CD4-positive, CD25-positive, alpha-beta regulatory T cell (primary cell): ENCODE measurements at regions not wholly inside any gene's neighbourhood (a gene's known extent, or its start where the extent isn't known, plus 50 kb on each side); places are given as distances from the start of the nearest gene placed in this dataset.

Source experiments
- ATAC-seq, 2 donors: fragments of 150-1000 bp; cut with Tn5 transposase; one replicate each; pipeline ENCODE4 v1.10.0; 2021; ENCODE audit warnings: low read depth in 2 of 2, moderate number of reproducible peaks in 2 of 2, moderate library complexity in 1 of 2
- DNase-seq, 3 donors: peaks; one replicate each; pipeline versions ENCODE4 v3.0.0 to v3.0.0-alpha.2; 2012 to 2022; ENCODE audit warnings: mixed read lengths in 1 of 3
- H3K27ac ChIP-seq: one replicate; pipeline ENCODE4 v1.7.0; 2013; ENCODE audit warnings: mild to moderate bottlenecking, low read length; ENCODE audit not compliant: insufficient read depth, poor library complexity, severe bottlenecking
- H3K27me3 ChIP-seq: one replicate; pipeline ENCODE4 v1.7.0; 2013; ENCODE audit warnings: low read length; ENCODE audit not compliant: control insufficient read depth, insufficient read depth
- H3K36me3 ChIP-seq: one replicate; pipeline ENCODE4 v1.7.0; 2013; ENCODE audit warnings: mild to moderate bottlenecking, low read length, moderate library complexity; ENCODE audit not compliant: control insufficient read depth, insufficient read depth
- H3K4me1 ChIP-seq: 2 replicates; pipeline ENCODE4 v1.7.0; 2013; ENCODE audit warnings: mild to moderate bottlenecking, low read length; ENCODE audit not compliant: insufficient read depth, control insufficient read depth, poor library complexity, severe bottlenecking
- H3K4me3 ChIP-seq: one replicate; pipeline ENCODE4 v1.7.0; 2013; ENCODE audit warnings: low read depth, mild to moderate bottlenecking, low read length, moderate library complexity
- H3K9me3 ChIP-seq, 2 experiments: 1 replicate in 1 of 2; 2 replicates in 1 of 2; pipeline ENCODE4 v1.7.0; 2013; ENCODE audit warnings: low read length in 2 of 2, mild to moderate bottlenecking in 1 of 2, moderate library complexity in 1 of 2; ENCODE audit not compliant: control insufficient read depth in 2 of 2
- H3K27ac Mint-ChIP-seq, 3 donors: one replicate each; pipeline ENCODE4 v1.8.0; 2020 to 2022; ENCODE audit warnings: mild to moderate bottlenecking in 3 of 3, mixed read lengths in 3 of 3, moderate library complexity in 2 of 3
- H3K27me3 Mint-ChIP-seq: one replicate; pipeline ENCODE4 v1.8.0; 2022; ENCODE audit warnings: mild to moderate bottlenecking, mixed read lengths
- H3K36me3 Mint-ChIP-seq: one replicate; pipeline ENCODE4 v1.8.0; 2020; ENCODE audit warnings: mixed read lengths
- H3K4me1 Mint-ChIP-seq, 4 donors: one replicate each; pipeline ENCODE4 v1.8.0; 2020 to 2022; ENCODE audit warnings: mixed read lengths in 4 of 4, mild to moderate bottlenecking in 1 of 4
- H3K4me3 Mint-ChIP-seq, 4 donors: one replicate each; pipeline ENCODE4 v1.8.0; 2020 to 2022; ENCODE audit warnings: mild to moderate bottlenecking in 4 of 4, mixed read lengths in 4 of 4, moderate library complexity in 3 of 4
- H3K9me3 Mint-ChIP-seq, 7 donors: one replicate each; pipeline ENCODE4 v1.8.0; 2020 to 2022; ENCODE audit warnings: mixed read lengths in 7 of 7, mild to moderate bottlenecking in 3 of 7, moderate library complexity in 2 of 7

DNA sequence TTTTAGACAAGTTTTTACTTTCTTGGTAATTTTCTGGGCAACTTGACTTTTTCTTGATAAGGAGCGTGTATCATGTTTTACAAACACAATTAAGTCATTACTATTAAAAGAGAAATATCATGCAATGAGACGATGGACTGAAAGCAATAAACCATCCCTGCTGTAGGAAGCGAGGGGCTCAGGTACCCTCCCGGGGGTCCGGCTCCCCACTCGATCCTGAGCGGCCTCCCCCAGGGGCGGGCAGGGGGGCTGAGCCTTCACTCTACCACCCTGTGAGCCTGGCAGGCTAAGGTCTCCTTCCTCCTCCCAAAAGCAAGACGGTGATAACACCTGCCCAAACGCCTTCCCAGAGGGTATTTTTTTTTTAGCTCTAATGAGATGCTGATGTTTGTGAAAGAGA is 51.8 kb upstream of the ADGRA1 start:
- no peak overlapping the region for H3K27ac Mint-ChIP-seq
- no peak overlapping the region for H3K4me3 Mint-ChIP-seq
- no peaks in the 10 kb centered on the region for H3K36me3 ChIP-seq
- no peaks in the 10 kb centered on the region for H3K4me1 ChIP-seq
- no peaks in the 10 kb centered on the region for H3K4me1 Mint-ChIP-seq
- H3K27me3 ChIP-seq = no peaks in the 10 kb centered on the region
- no peak overlapping the region for H3K27ac ChIP-seq
- H3K27me3 Mint-ChIP-seq = no peaks in the 10 kb centered on the region
- no peaks in the 10 kb centered on the region for H3K9me3 ChIP-seq
- ATAC-seq (no peak), DNase-seq (no peak)
- no peaks in the 10 kb centered on the region for H3K36me3 Mint-ChIP-seq
- no peaks in the 10 kb centered on the region for H3K9me3 Mint-ChIP-seq
- no peak overlapping the region for H3K4me3 ChIP-seq

DNA sequence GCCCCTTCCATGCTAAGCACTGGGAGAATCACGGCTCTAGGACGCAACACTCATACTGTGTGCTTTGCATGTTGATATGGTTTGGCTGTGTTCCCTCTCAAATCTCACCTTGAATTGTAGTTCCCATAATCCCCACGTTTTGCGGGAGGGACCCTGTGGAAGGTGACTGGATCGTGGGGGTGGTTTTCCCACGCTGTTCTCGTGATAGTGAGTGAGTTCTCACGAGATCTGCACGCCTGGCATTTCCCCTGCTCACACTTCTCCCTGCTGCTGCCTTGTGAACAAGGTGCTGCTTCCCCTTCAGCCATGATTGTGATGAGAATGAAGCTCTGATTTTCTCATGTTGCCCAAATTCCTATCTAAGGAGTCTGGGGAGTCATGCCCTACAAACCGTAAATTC is 53.0 kb upstream of the ADGRA1 start:
- no peak for DNase-seq
- no peaks in the 10 kb centered on the region for H3K36me3 Mint-ChIP-seq
- no peaks in the 10 kb centered on the region for H3K4me1 Mint-ChIP-seq
- no peak for ATAC-seq
- Histone ChIP-seq H3K4me1 (no peaks in the 10 kb centered on the region), H3K27me3 (no peaks in the 10 kb centered on the region), H3K27ac (no peak overlapping the region), H3K4me3 (no peak overlapping the region), H3K9me3 (no peaks in the 10 kb centered on the region), H3K36me3 (no peaks in the 10 kb centered on the region)
- no peaks in the 10 kb centered on the region for H3K9me3 Mint-ChIP-seq
- H3K27me3 Mint-ChIP-seq = no peaks in the 10 kb centered on the region
- no peak overlapping the region for H3K27ac Mint-ChIP-seq
- H3K4me3 Mint-ChIP-seq = no peak overlapping the region

DNA sequence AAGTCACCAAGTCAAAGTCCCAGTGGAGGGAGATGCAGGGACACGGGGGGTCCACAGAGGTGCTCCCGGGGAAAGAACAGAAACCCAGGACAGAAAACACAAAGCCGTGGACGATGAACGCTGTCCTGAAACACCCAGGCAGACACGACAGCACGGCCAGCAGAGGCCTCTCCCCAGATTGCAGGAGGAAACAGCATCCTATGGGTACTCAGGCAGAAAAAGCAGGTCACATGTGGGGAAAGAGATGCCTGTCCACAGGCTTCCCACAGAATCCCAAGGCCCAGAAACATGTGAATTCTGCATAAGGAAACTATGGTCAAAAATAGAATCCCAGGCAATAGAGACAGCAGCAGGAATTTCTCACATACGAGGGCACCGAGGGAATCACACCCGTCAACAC is 53.6 kb upstream of the ADGRA1 start:
- no peak overlapping the region for H3K4me3 Mint-ChIP-seq
- H3K9me3 Mint-ChIP-seq = no peaks in the 10 kb centered on the region
- no peaks in the 10 kb centered on the region for H3K4me1 ChIP-seq
- H3K27ac Mint-ChIP-seq = no peak overlapping the region
- no peaks in the 10 kb centered on the region for H3K4me1 Mint-ChIP-seq
- H3K9me3 ChIP-seq = no peaks in the 10 kb centered on the region
- DNase-seq (no peak), ATAC-seq (no peak)
- no peaks in the 10 kb centered on the region for H3K36me3 Mint-ChIP-seq
- H3K27ac ChIP-seq = no peak overlapping the region
- no peaks in the 10 kb centered on the region for H3K27me3 ChIP-seq
- no peak overlapping the region for H3K4me3 ChIP-seq
- H3K27me3 Mint-ChIP-seq = no peaks in the 10 kb centered on the region
- H3K36me3 ChIP-seq = no peaks in the 10 kb centered on the region

DNA sequence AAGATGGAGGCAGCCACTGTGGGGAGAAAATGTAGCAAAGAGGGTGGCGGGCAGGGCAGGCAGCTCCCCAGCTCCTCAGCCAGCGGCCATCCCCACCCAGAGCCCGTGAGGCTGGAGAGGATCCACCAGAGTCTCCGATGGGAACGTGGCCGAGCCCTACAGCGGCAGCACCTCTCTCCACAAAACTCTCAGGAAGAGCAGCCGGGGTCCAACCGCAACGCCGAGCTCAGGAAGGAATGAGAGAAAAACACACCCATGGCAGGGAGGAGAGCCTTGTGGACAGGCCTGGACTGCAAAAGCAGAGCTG is 54.0 kb upstream of the ADGRA1 start:
- Mint-ChIP-seq H3K36me3 (no peaks in the 10 kb centered on the region), H3K4me1 (no peaks in the 10 kb centered on the region), H3K4me3 (no peak overlapping the region), H3K27ac (no peak overlapping the region), H3K9me3 (no peaks in the 10 kb centered on the region), H3K27me3 (no peaks in the 10 kb centered on the region)
- no peak overlapping the region for H3K4me3 ChIP-seq
- DNase-seq (no peak), ATAC-seq (no peak)
- no peak overlapping the region for H3K27ac ChIP-seq
- H3K27me3 ChIP-seq = no peaks in the 10 kb centered on the region
- H3K9me3 ChIP-seq = no peaks in the 10 kb centered on the region
- no peaks in the 10 kb centered on the region for H3K36me3 ChIP-seq
- H3K4me1 ChIP-seq = no peaks in the 10 kb centered on the region

DNA sequence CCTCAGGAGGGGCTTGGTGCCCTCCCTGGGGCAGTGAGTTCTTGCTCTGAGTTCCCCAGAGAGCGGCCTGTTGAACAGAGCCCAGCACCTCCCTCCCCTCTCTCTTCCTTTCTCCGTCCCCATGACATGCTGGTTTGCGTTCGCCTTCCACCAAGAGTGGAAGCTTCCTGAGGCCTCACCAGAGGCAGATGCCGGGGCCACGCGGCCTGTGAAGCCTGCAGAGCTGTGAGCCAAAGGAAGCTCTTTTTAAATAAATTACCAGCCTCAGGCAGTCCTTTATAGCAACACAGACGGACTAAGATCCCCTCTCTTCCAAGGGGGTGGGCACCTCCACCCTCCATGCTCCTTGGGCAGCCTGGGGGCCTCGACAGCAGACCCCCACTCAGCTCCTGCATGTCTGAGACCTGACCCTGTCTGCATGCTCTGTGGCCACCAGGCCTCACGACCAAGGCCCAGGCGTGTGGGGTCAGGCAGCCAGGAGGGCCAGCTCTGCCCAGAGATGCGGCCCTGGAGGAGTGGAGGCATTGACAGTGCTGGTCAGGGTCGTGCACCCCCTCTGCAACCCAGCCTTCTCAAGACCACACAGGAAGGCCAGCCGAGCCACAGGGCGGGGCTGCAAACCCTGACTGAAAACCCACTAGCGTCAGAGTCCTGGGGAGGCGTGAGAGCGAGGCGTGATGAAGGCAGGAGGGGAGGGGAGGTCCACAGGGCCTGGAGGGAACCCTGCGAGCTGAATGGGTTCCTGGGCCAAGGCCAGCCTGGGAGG is 54.6 kb upstream of the ADGRA1 start:
- Histone ChIP-seq H3K36me3 (no peaks in the 10 kb centered on the region), H3K4me1 (no peaks in the 10 kb centered on the region), H3K4me3 (no peak overlapping the region), H3K27me3 (no peaks in the 10 kb centered on the region), H3K9me3 (no peaks in the 10 kb centered on the region), H3K27ac (no peak overlapping the region)
- Mint-ChIP-seq H3K36me3 (no peaks in the 10 kb centered on the region), H3K27me3 (no peaks in the 10 kb centered on the region), H3K9me3 (no peaks in the 10 kb centered on the region), H3K27ac (no peak overlapping the region), H3K4me3 (no peak overlapping the region), H3K4me1 (no peaks in the 10 kb centered on the region)
- DNase-seq (no peak), ATAC-seq (no peak)

DNA sequence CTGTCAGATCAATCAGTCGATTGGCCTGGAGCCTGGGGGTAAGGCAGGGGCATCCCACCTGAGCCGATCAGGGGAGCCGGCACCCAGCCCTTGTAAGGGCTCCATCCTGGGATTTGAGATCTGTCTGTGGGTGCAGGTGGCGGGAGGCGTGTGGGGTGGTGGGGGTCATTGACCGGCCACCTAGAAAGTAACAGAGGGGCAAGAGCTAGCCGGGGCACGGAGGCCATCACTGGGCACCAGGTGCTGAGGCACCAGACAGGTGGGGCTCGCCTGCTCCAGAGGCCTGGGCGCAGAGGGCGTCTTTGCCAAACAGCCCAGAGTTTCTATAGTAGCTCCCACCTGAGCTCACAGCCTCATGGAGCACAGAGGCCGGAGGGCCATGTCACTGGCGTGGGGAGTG is 55.5 kb upstream of the ADGRA1 start:
- H3K36me3 Mint-ChIP-seq = no peaks in the 10 kb centered on the region
- Histone ChIP-seq H3K36me3 (no peaks in the 10 kb centered on the region), H3K4me3 (no peak overlapping the region), H3K4me1 (no peaks in the 10 kb centered on the region), H3K27ac (no peak overlapping the region), H3K9me3 (no peaks in the 10 kb centered on the region), H3K27me3 (no peaks in the 10 kb centered on the region)
- no peak overlapping the region for H3K4me3 Mint-ChIP-seq
- ATAC-seq (no peak), DNase-seq (no peak)
- no peaks in the 10 kb centered on the region for H3K27me3 Mint-ChIP-seq
- H3K9me3 Mint-ChIP-seq = no peaks in the 10 kb centered on the region
- H3K4me1 Mint-ChIP-seq = no peaks in the 10 kb centered on the region
- no peak overlapping the region for H3K27ac Mint-ChIP-seq

DNA sequence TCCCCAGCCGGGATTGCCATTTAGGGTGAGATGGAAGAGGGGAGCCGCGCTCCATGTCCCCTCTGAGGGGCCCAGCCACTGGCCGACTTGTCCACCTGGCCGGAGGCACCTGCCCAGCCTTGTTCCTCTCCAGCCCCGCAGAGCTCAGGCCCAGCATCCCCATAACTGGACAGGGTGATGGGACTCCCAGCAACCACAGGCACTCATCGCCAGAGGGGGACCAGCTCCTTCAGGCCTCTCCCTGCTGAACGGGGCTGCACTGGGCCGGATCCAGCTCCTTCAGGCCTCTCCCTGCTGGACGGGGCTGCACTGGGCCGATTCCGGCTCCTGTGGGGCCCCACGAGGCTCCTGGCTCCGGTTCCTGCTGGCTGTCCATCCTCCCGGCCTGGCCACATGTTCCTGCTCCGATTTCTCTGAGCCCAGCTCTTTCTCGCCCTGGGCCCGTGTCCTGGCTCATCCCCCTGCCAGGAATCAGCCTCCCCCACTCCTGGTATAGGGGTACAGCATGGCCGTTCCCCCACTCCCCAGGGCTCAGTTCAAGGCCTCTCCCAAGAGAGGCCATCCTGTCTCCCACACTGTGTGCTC is 56.1 kb upstream of the ADGRA1 start:
- Histone ChIP-seq H3K9me3 (no peaks in the 10 kb centered on the region), H3K27me3 (no peaks in the 10 kb centered on the region), H3K4me3 (no peak overlapping the region), H3K27ac (no peak overlapping the region), H3K36me3 (no peaks in the 10 kb centered on the region), H3K4me1 (no peaks in the 10 kb centered on the region)
- no peaks in the 10 kb centered on the region for H3K4me1 Mint-ChIP-seq
- no peak for DNase-seq
- H3K27me3 Mint-ChIP-seq = no peaks in the 10 kb centered on the region
- no peak overlapping the region for H3K4me3 Mint-ChIP-seq
- H3K36me3 Mint-ChIP-seq = no peaks in the 10 kb centered on the region
- H3K9me3 Mint-ChIP-seq = no peaks in the 10 kb centered on the region
- H3K27ac Mint-ChIP-seq = no peak overlapping the region
- ATAC-seq = no peak

DNA sequence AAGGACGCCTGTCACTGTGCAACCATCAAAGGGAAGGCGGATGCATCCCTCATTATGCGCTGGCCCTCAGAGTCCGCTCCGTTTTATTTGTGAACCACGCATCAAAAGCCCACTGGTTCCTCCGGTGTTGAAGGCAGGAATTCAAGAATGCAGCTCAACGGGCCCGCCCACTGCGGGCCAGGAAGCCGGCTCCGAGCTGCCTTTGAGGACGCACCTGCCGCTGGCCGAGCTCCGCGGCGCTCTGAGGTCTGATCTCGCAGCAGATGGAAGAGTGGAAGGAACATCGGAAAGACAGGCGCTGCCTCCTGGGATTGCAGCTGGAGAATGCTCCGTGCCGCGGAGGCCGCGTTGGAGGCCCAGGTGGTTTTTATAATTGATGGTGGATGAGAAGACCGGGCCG is 56.9 kb upstream of the ADGRA1 start:
- Mint-ChIP-seq H3K4me3 (no peak overlapping the region), H3K9me3 (no peaks in the 10 kb centered on the region), H3K4me1 (no peaks in the 10 kb centered on the region), H3K36me3 (no peaks in the 10 kb centered on the region), H3K27ac (no peak overlapping the region), H3K27me3 (no peaks in the 10 kb centered on the region)
- DNase-seq (no peak), ATAC-seq (no peak)
- Histone ChIP-seq H3K4me1 (no peaks in the 10 kb centered on the region), H3K36me3 (no peaks in the 10 kb centered on the region), H3K9me3 (no peaks in the 10 kb centered on the region), H3K27me3 (no peaks in the 10 kb centered on the region), H3K4me3 (no peak overlapping the region), H3K27ac (no peak overlapping the region)
